BJ (cell line): ENCODE measurements at regions not wholly inside any gene's neighbourhood (a gene's known extent, or its start where the extent isn't known, plus 50 kb on each side); places are given as distances from the start of the nearest gene placed in this dataset.

ENCODE experiments used
- CTCF ChIA-PET: fragments of 350-600 bp; formaldehyde crosslinking; extraction: SDS; loops from one replicate; lab custom pipeline; 2021; ENCODE audit warnings: antibody characterized with exemption, inconsistent platforms; lab: Yijun Ruan, JAX
- POLR2A ChIA-PET: fragments of 300-600 bp; sonication (Branson Sonifier 250); formaldehyde crosslinking; extraction: SDS; loops from one replicate; lab custom pipeline; 2021; ENCODE audit warnings: antibody characterized with exemption; lab: Charles Lee
- DNase-seq: peaks from one replicate; pipeline ENCODE4 v3.0.0-alpha.2; 2011; ENCODE audit warnings: low read depth
- H3K27me3 ChIP-seq: 2 replicates; pipeline ENCODE4 v1.6.0; 2011; ENCODE audit warnings: low read length; ENCODE audit not compliant: control insufficient read depth, insufficient read depth
- H3K36me3 ChIP-seq: 2 replicates; pipeline ENCODE4 v1.5.1; 2011; ENCODE audit warnings: low read length; ENCODE audit not compliant: control insufficient read depth, insufficient read depth
- H3K4me3 ChIP-seq: 2 replicates; pipeline ENCODE4 v1.5.1; 2011; ENCODE audit warnings: low read depth, mild to moderate bottlenecking, control low read depth, low read length
- CTCF ChIP-seq: IDR thresholded peaks from 2 replicates; pipeline ENCODE4 v1.5.1; 2011; ENCODE audit warnings: low read depth, mild to moderate bottlenecking, control low read depth, inconsistent platforms, low read length, moderate library complexity; ENCODE audit not compliant: insufficient read depth

GRCh38 chr16:52825892-52826291, 226.8 kb downstream of the CHD9NB start:
- Histone ChIP-seq H3K27me3 (no peaks in the 10 kb centered on the region), H3K4me3 (no peak overlapping the region), H3K36me3 (no peaks in the 10 kb centered on the region)
- CTCF ChIA-PET = no interaction called here
- POLR2A ChIA-PET = no interaction called here
- TF ChIP-seq CTCF = no peak
- DNase-seq = no peak

- H3K4me3 ChIP-seq = no peak overlapping the region
- no peak for DNase-seq
- CTCF ChIA-PET = no interaction called here
- POLR2A ChIA-PET = no interaction called here
- H3K36me3 ChIP-seq = no peaks in the 10 kb centered on the region
- no peaks in the 10 kb centered on the region for H3K27me3 ChIP-seq
- TF ChIP-seq CTCF = no peak
Observed at GRCh38 chr16:52819808-52820207, 232.9 kb downstream of the CHD9NB start.

- Histone ChIP-seq H3K36me3 (no peaks in the 10 kb centered on the region), H3K4me3 (no peak overlapping the region), H3K27me3 (no peaks in the 10 kb centered on the region)
- CTCF ChIA-PET = no interaction called here
- TF ChIP-seq CTCF = no peak
- no peak for DNase-seq
- POLR2A ChIA-PET = no interaction called here
Observed at GRCh38 chr16:52819405-52819804, 233.3 kb downstream of the CHD9NB start.

- Histone ChIP-seq H3K36me3 (no peaks in the 10 kb centered on the region), H3K27me3 (no peaks in the 10 kb centered on the region), H3K4me3 (no peak overlapping the region)
- CTCF ChIA-PET = no interaction called here
- no peak for DNase-seq
- POLR2A ChIA-PET = no interaction called here
- no peak for TF ChIP-seq CTCF
Observed at GRCh38 chr16:52817696-52818095, 235.0 kb downstream of the CHD9NB start.

- no peak for TF ChIP-seq CTCF
- ChIA-PET CTCF (no interaction called here), POLR2A (no interaction called here)
- no peak for DNase-seq
- Histone ChIP-seq H3K27me3 (no peaks in the 10 kb centered on the region), H3K36me3 (no peaks in the 10 kb centered on the region), H3K4me3 (no peak overlapping the region)
Observed at GRCh38 chr16:52816993-52817392, 235.7 kb downstream of the CHD9NB start.
